ENCODE measurements at regions not wholly inside any gene's neighbourhood (a gene's known extent, or its start where the extent isn't known, plus 50 kb on each side); places are given as distances from the start of the nearest gene placed in this dataset.

- Histone ChIP-seq H3K27me3 (ENCODE audit: control insufficient read depth in 2 of 2, insufficient read depth in 1 of 2, low read length in 1 of 2) (no peaks in the 10 kb centered on the region), H3K9me3 (ENCODE audit: control insufficient read depth in 2 of 2, insufficient read depth in 1 of 2, low read length in 1 of 2) (no peaks in the 10 kb centered on the region), H3K36me3 (ENCODE audit: control insufficient read depth in 2 of 2, insufficient read depth in 2 of 2, low read length in 1 of 2) (no peaks in the 10 kb centered on the region), H3K4me3 (ENCODE audit: low read length in 2 of 2) (no peak overlapping the region), H3K27ac (ENCODE audit: low read depth in 1 of 2, low read length in 1 of 2) (no peak overlapping the region), H3K4me1 (ENCODE audit: control insufficient read depth in 2 of 2, insufficient read depth in 2 of 2, low read length in 2 of 2) (no peaks in the 10 kb centered on the region)
- WGBS = 85% methylated on average over 2 of the region's 2 CpGs
- no peak for DNase-seq (ENCODE audit: low read depth in 6 of 9, low spot score in 9 of 9)
Measured at GRCh38 chr2:123164216-123164615, 860.9 kb upstream of the CNTNAP5 start.

GRCh38 chr2:123165616-123166015 is 859.5 kb upstream of the CNTNAP5 start:
- DNase-seq (ENCODE audit: low read depth in 6 of 9, low spot score in 9 of 9) = no peak
- Histone ChIP-seq H3K27me3 (ENCODE audit: control insufficient read depth in 2 of 2, insufficient read depth in 1 of 2, low read length in 1 of 2) (no peaks in the 10 kb centered on the region), H3K4me3 (ENCODE audit: low read length in 2 of 2) (no peak overlapping the region), H3K9me3 (ENCODE audit: control insufficient read depth in 2 of 2, insufficient read depth in 1 of 2, low read length in 1 of 2) (no peaks in the 10 kb centered on the region), H3K36me3 (ENCODE audit: control insufficient read depth in 2 of 2, insufficient read depth in 2 of 2, low read length in 1 of 2) (no peaks in the 10 kb centered on the region), H3K4me1 (ENCODE audit: control insufficient read depth in 2 of 2, insufficient read depth in 2 of 2, low read length in 2 of 2) (no peaks in the 10 kb centered on the region), H3K27ac (ENCODE audit: low read depth in 1 of 2, low read length in 1 of 2) (no peak overlapping the region)
- 93% methylated on average over 7 of the region's 7 CpGs for WGBS

- WGBS = 89% methylated on average over 3 of the region's 3 CpGs
- Histone ChIP-seq H3K4me1 (ENCODE audit: control insufficient read depth in 2 of 2, insufficient read depth in 2 of 2, low read length in 2 of 2) (no peaks in the 10 kb centered on the region), H3K27ac (ENCODE audit: low read depth in 1 of 2, low read length in 1 of 2) (no peak overlapping the region), H3K36me3 (ENCODE audit: control insufficient read depth in 2 of 2, insufficient read depth in 2 of 2, low read length in 1 of 2) (no peaks in the 10 kb centered on the region), H3K9me3 (ENCODE audit: control insufficient read depth in 2 of 2, insufficient read depth in 1 of 2, low read length in 1 of 2) (peaks cover 0 to 3% of the 10 kb centered on the region in 2 donors), H3K27me3 (ENCODE audit: control insufficient read depth in 2 of 2, insufficient read depth in 1 of 2, low read length in 1 of 2) (no peaks in the 10 kb centered on the region), H3K4me3 (ENCODE audit: low read length in 2 of 2) (no peak overlapping the region)
- DNase-seq (ENCODE audit: low read depth in 6 of 9, low spot score in 9 of 9) = no peak
Measured at GRCh38 chr2:123179526-123179925, 845.6 kb upstream of the CNTNAP5 start.

- no peaks in the 10 kb centered on the region for H3K27me3 ChIP-seq (ENCODE audit: control insufficient read depth in 2 of 2, insufficient read depth in 1 of 2, low read length in 1 of 2)
- no peak overlapping the region for H3K4me3 ChIP-seq (ENCODE audit: low read length in 2 of 2)
- 91% methylated on average over 4 of the region's 4 CpGs for WGBS
- no peaks in the 10 kb centered on the region for H3K36me3 ChIP-seq (ENCODE audit: control insufficient read depth in 2 of 2, insufficient read depth in 2 of 2, low read length in 1 of 2)
- DNase-seq (ENCODE audit: low read depth in 6 of 9, low spot score in 9 of 9) = no peak
- no peak overlapping the region for H3K27ac ChIP-seq (ENCODE audit: low read depth in 1 of 2, low read length in 1 of 2)
- no peaks in the 10 kb centered on the region for H3K4me1 ChIP-seq (ENCODE audit: control insufficient read depth in 2 of 2, insufficient read depth in 2 of 2, low read length in 2 of 2)
- H3K9me3 ChIP-seq (ENCODE audit: control insufficient read depth in 2 of 2, insufficient read depth in 1 of 2, low read length in 1 of 2) = no peaks in the 10 kb centered on the region
Measured at GRCh38 chr2:123195957-123196356, 829.1 kb upstream of the CNTNAP5 start.

- DNase-seq (ENCODE audit: low read depth in 6 of 9, low spot score in 9 of 9) = no peak
- no peaks in the 10 kb centered on the region for H3K36me3 ChIP-seq (ENCODE audit: control insufficient read depth in 2 of 2, insufficient read depth in 2 of 2, low read length in 1 of 2)
- H3K4me3 ChIP-seq (ENCODE audit: low read length in 2 of 2) = no peak overlapping the region
- H3K27me3 ChIP-seq (ENCODE audit: control insufficient read depth in 2 of 2, insufficient read depth in 1 of 2, low read length in 1 of 2) = no peaks in the 10 kb centered on the region
- H3K9me3 ChIP-seq (ENCODE audit: control insufficient read depth in 2 of 2, insufficient read depth in 1 of 2, low read length in 1 of 2) = no peaks in the 10 kb centered on the region
- 86% methylated on average over 2 of the region's 2 CpGs for WGBS
- no peaks in the 10 kb centered on the region for H3K4me1 ChIP-seq (ENCODE audit: control insufficient read depth in 2 of 2, insufficient read depth in 2 of 2, low read length in 2 of 2)
- no peak overlapping the region for H3K27ac ChIP-seq (ENCODE audit: low read depth in 1 of 2, low read length in 1 of 2)
Measured at GRCh38 chr2:123200035-123200434, 825.1 kb upstream of the CNTNAP5 start.

- Histone ChIP-seq H3K27ac (ENCODE audit: low read depth in 1 of 2, low read length in 1 of 2) (no peak overlapping the region), H3K9me3 (ENCODE audit: control insufficient read depth in 2 of 2, insufficient read depth in 1 of 2, low read length in 1 of 2) (no peaks in the 10 kb centered on the region), H3K4me3 (ENCODE audit: low read length in 2 of 2) (no peak overlapping the region), H3K36me3 (ENCODE audit: control insufficient read depth in 2 of 2, insufficient read depth in 2 of 2, low read length in 1 of 2) (no peaks in the 10 kb centered on the region), H3K27me3 (ENCODE audit: control insufficient read depth in 2 of 2, insufficient read depth in 1 of 2, low read length in 1 of 2) (no peaks in the 10 kb centered on the region), H3K4me1 (ENCODE audit: control insufficient read depth in 2 of 2, insufficient read depth in 2 of 2, low read length in 2 of 2) (no peaks in the 10 kb centered on the region)
- WGBS = 94% methylated on average over 2 of the region's 2 CpGs
- no peak for DNase-seq (ENCODE audit: low read depth in 6 of 9, low spot score in 9 of 9)
Measured at GRCh38 chr2:123207245-123207644, 817.8 kb upstream of the CNTNAP5 start.

- Histone ChIP-seq H3K27me3 (ENCODE audit: control insufficient read depth in 2 of 2, insufficient read depth in 1 of 2, low read length in 1 of 2) (no peaks in the 10 kb centered on the region), H3K9me3 (ENCODE audit: control insufficient read depth in 2 of 2, insufficient read depth in 1 of 2, low read length in 1 of 2) (no peaks in the 10 kb centered on the region), H3K4me3 (ENCODE audit: low read length in 2 of 2) (no peak overlapping the region), H3K4me1 (ENCODE audit: control insufficient read depth in 2 of 2, insufficient read depth in 2 of 2, low read length in 2 of 2) (no peaks in the 10 kb centered on the region), H3K36me3 (ENCODE audit: control insufficient read depth in 2 of 2, insufficient read depth in 2 of 2, low read length in 1 of 2) (no peaks in the 10 kb centered on the region), H3K27ac (ENCODE audit: low read depth in 1 of 2, low read length in 1 of 2) (no peak overlapping the region)
- WGBS = 92% methylated on average over 2 of the region's 2 CpGs
- no peak for DNase-seq (ENCODE audit: low read depth in 6 of 9, low spot score in 9 of 9)
Measured at GRCh38 chr2:123209202-123209601, 815.9 kb upstream of the CNTNAP5 start.

GRCh38 chr2:123211181-123211580 is 813.9 kb upstream of the CNTNAP5 start:
- no peak for DNase-seq (ENCODE audit: low read depth in 6 of 9, low spot score in 9 of 9)
- Histone ChIP-seq H3K27ac (ENCODE audit: low read depth in 1 of 2, low read length in 1 of 2) (no peak overlapping the region), H3K4me1 (ENCODE audit: control insufficient read depth in 2 of 2, insufficient read depth in 2 of 2, low read length in 2 of 2) (no peaks in the 10 kb centered on the region), H3K9me3 (ENCODE audit: control insufficient read depth in 2 of 2, insufficient read depth in 1 of 2, low read length in 1 of 2) (no peaks in the 10 kb centered on the region), H3K36me3 (ENCODE audit: control insufficient read depth in 2 of 2, insufficient read depth in 2 of 2, low read length in 1 of 2) (no peaks in the 10 kb centered on the region), H3K27me3 (ENCODE audit: control insufficient read depth in 2 of 2, insufficient read depth in 1 of 2, low read length in 1 of 2) (no peaks in the 10 kb centered on the region), H3K4me3 (ENCODE audit: low read length in 2 of 2) (no peak overlapping the region)

GRCh38 chr2:123245156-123245555 is 779.9 kb upstream of the CNTNAP5 start:
- Histone ChIP-seq H3K4me1 (ENCODE audit: control insufficient read depth in 2 of 2, insufficient read depth in 2 of 2, low read length in 2 of 2) (no peaks in the 10 kb centered on the region), H3K27me3 (ENCODE audit: control insufficient read depth in 2 of 2, insufficient read depth in 1 of 2, low read length in 1 of 2) (no peaks in the 10 kb centered on the region), H3K4me3 (ENCODE audit: low read length in 2 of 2) (no peak overlapping the region), H3K36me3 (ENCODE audit: control insufficient read depth in 2 of 2, insufficient read depth in 2 of 2, low read length in 1 of 2) (no peaks in the 10 kb centered on the region), H3K27ac (ENCODE audit: low read depth in 1 of 2, low read length in 1 of 2) (no peak overlapping the region), H3K9me3 (ENCODE audit: control insufficient read depth in 2 of 2, insufficient read depth in 1 of 2, low read length in 1 of 2) (no peaks in the 10 kb centered on the region)
- WGBS = 94% methylated on average over 3 of the region's 3 CpGs
- no peak for DNase-seq (ENCODE audit: low read depth in 6 of 9, low spot score in 9 of 9)

GRCh38 chr2:123258877-123259539 is 766.1 kb upstream of the CNTNAP5 start:
- WGBS = 78% methylated on average over 4 of the region's 4 CpGs
- H3K4me1 ChIP-seq (ENCODE audit: control insufficient read depth in 2 of 2, insufficient read depth in 2 of 2, low read length in 2 of 2) = no peaks in the 10 kb centered on the region
- H3K27me3 ChIP-seq (ENCODE audit: control insufficient read depth in 2 of 2, insufficient read depth in 1 of 2, low read length in 1 of 2) = no peaks in the 10 kb centered on the region
- H3K9me3 ChIP-seq (ENCODE audit: control insufficient read depth in 2 of 2, insufficient read depth in 1 of 2, low read length in 1 of 2) = no peaks in the 10 kb centered on the region
- no peaks in the 10 kb centered on the region for H3K36me3 ChIP-seq (ENCODE audit: control insufficient read depth in 2 of 2, insufficient read depth in 2 of 2, low read length in 1 of 2)
- no peak for DNase-seq (ENCODE audit: low read depth in 6 of 9, low spot score in 9 of 9)
- H3K27ac ChIP-seq (ENCODE audit: low read depth in 1 of 2, low read length in 1 of 2) = no peak overlapping the region
- H3K4me3 ChIP-seq (ENCODE audit: low read length in 2 of 2) = no peak overlapping the region
